GM18520 (cell line): ENCODE measurements at regions not wholly inside any gene's neighbourhood (a gene's known extent, or its start where the extent isn't known, plus 50 kb on each side); places are given as distances from the start of the nearest gene placed in this dataset.
"Not testable (repeated sequence)": the region's sequence is repeated elsewhere in the genome, so short reads cannot be mapped to it uniquely, and the experiment has no call there.

ENCODE experiments used
- ATAC-seq: cut with Tn5 transposase; IDR thresholded peaks from one replicate; pipeline ENCODE4 v1.9.1; 2021; ENCODE audit not compliant: unreplicated experiment

- no peak for ATAC-seq
Observed at GRCh38 chr1:195851016-195851601, 757.1 kb downstream of the KCNT2 start.

GRCh38 chr1:195849180-195849579, 759.1 kb downstream of the KCNT2 start:
- ATAC-seq: no peak

GRCh38 chr1:195847957-195848875, 760.0 kb downstream of the KCNT2 start:
- not testable (repeated sequence) for ATAC-seq

- ATAC-seq: no peak
Observed at GRCh38 chr1:195831789-195832188, 776.5 kb downstream of the KCNT2 start.

- no peak for ATAC-seq
Observed at GRCh38 chr1:195828325-195828724, 779.9 kb downstream of the KCNT2 start.

- no peak for ATAC-seq
Observed at GRCh38 chr1:195820925-195821324, 787.3 kb downstream of the KCNT2 start.

- ATAC-seq: no peak
Observed at GRCh38 chr1:195806060-195806459, 802.2 kb downstream of the KCNT2 start.

- ATAC-seq: no peak
Observed at GRCh38 chr1:195804547-195804946, 803.7 kb downstream of the KCNT2 start.

GRCh38 chr1:195799016-195799415, 809.2 kb downstream of the KCNT2 start:
- ATAC-seq: no peak

GRCh38 chr1:195794225-195794624, 814.0 kb downstream of the KCNT2 start:
- no peak for ATAC-seq

GRCh38 chr1:195791796-195792195, 816.4 kb downstream of the KCNT2 start:
- ATAC-seq: no peak

- ATAC-seq: no peak
Observed at GRCh38 chr1:195790514-195791168, 817.6 kb downstream of the KCNT2 start.

- no peak for ATAC-seq
Observed at GRCh38 chr1:195789321-195789720, 818.9 kb downstream of the KCNT2 start.

GRCh38 chr1:195788721-195789120, 819.5 kb downstream of the KCNT2 start:
- ATAC-seq: no peak

- no peak for ATAC-seq
Observed at GRCh38 chr1:195785830-195786229, 822.4 kb downstream of the KCNT2 start.

- ATAC-seq: no peak
Observed at GRCh38 chr1:195773931-195774330, 834.3 kb downstream of the KCNT2 start.

- ATAC-seq: no peak
Observed at GRCh38 chr1:195769461-195769860, 838.8 kb downstream of the KCNT2 start.

- ATAC-seq: no peak
Observed at GRCh38 chr1:195768936-195769335, 839.3 kb downstream of the KCNT2 start.

GRCh38 chr1:195768377-195768776, 839.9 kb downstream of the KCNT2 start:
- no peak for ATAC-seq

- ATAC-seq: no peak
Observed at GRCh38 chr1:195766709-195767108, 841.5 kb downstream of the KCNT2 start.

- ATAC-seq: no peak
Observed at GRCh38 chr1:195765099-195765498, 843.1 kb downstream of the KCNT2 start.

GRCh38 chr1:195763907-195764374, 844.3 kb downstream of the KCNT2 start:
- no peak for ATAC-seq
